ENCODE measurements at regions not wholly inside any gene's neighbourhood (a gene's known extent, or its start where the extent isn't known, plus 50 kb on each side); places are given as distances from the start of the nearest gene placed in this dataset.
"Not testable (repeated sequence)": the region's sequence is repeated elsewhere in the genome, so short reads cannot be mapped to it uniquely, and the experiment has no call there.

DNA sequence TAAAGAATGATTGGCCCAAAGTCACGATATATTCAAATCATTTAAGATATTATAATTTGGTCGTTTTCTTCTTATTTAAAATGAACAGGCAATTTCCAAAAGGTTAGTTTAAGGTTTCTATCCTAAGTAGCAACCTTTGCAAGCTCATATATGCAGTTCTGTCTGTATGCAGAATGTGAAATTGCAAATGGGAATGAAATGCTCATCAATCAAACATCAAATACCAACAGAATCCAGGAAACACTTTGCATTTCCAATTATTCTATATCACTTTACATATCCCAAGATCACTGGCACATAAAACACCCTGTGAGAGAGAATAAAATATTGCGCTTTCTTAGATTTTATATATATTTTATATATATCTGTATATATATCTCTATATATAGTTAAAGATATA is 237.3 kb downstream of the NRIP1 start:
- intact Hi-C loops (cut with micrococcal nuclease) = no loop called here

DNA sequence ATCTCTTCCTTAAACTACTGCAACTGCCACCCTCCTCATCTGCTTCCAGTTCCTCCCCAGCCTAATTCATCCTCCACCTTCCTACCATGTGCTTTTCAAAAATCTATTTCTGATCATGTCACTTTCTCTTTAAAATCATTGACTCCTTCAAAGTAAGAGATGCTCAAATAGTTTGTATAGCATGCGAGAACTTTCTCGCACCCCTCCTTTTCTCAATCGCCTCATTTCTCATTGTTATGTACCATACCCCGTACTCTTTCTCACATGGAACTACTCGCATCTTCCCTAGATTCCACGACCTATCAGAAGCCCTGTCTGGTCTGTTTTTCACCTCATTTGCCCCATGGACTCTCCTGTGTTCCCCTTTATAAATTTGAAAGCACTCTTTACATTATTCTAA is 238.2 kb downstream of the NRIP1 start:
- intact Hi-C loops (cut with micrococcal nuclease) = no loop called here

DNA sequence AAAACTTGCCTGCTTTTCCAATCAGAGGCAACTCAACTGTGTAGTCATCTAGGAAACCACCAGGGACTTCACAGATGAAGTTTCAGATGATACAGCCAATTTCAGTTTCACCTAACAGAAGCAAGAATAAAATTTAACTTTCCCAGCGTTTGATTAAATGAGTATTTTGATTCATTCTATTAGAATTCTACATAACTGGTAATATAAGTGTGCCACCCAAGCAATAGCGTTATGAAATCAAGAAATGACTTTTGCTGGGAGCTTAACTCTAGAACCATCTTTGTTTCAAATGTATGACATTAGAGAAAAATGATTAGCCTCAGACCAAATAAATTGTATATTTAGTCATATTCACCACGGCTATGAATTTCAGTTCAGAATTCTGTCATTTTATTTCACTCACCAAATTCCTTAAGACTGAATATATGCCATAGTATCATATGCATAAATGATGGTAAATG is 239.3 kb downstream of the NRIP1 start:
- intact Hi-C loops (cut with micrococcal nuclease) = no loop called here

DNA sequence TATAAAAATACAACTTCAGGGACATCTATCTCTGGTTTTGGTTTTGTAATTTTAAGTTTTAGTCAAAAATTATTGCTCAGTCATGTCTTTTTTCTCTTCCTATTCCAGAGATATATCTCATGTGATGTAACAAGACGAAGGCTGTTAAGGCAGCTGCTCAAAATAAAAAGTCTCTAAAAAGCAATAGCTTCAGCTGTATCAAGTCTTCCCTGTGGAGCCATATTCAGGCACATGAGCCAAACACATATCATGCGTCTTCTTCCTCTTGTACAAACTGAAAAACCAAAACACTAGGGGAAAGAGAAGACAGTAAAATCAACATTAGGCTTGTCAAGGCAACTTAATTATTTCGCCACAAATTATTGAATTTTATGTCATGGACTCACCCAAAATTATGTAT is 240.7 kb downstream of the NRIP1 start:
- intact Hi-C loops (cut with micrococcal nuclease) = no loop called here

DNA sequence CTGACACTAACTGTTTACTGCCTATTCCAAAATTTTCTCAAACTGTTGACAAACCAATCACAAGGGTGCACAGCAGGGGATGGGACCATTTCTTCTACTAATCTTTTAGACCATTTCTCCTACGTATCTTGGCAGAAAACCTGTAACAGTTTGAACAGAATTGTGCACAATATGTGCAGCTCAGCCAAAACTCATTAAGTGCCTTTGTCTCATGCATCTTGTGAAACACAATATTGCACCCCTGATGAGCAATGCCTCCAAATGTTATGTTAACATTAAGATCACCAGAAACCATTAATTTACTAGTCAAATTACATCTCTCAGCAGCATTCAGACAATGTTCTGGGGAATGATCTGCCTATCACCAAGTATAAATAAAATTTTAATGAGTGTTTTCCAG is 247.5 kb downstream of the NRIP1 start:
- intact Hi-C loops (cut with micrococcal nuclease) = no loop called here

DNA sequence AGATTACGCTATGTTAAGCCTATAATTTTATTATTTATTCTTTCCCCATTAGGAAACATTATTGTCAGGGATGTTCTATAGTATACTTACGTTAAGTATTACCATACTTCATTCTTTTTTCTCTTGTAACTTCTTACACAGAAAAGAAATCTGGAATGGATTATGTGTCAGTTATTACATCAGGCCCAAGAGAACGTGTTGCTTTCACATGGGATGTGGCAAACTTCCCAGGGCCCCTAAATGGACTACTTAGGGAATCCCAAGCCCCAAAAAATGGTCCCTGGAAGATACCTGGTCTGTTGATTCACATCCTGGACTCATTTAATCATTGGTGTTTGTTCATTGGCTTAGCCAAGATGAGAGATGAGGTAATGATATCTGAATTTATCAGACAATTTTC is 249.8 kb downstream of the NRIP1 start:
- intact Hi-C loops (cut with micrococcal nuclease) = no loop called here

DNA sequence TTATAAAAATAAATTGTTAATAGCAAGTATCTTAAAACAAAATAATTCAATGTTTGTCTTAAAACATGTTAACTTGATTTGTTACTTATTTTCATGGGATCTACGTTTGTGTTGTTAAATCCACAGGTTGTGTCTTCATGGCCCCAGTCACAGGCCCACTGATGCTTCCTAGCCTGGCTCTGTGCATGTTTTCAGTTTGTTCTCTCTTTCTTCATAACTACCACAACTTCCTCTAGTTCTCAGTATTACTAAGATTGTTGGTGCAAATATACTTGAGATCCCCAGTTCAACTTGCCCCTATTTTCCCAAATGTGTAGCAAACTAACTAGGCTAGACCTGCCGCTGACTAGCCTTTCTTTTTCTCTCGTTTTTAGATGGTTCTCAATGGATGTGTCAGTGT is 250.5 kb downstream of the NRIP1 start:
- intact Hi-C loops (cut with micrococcal nuclease) = no loop called here

DNA sequence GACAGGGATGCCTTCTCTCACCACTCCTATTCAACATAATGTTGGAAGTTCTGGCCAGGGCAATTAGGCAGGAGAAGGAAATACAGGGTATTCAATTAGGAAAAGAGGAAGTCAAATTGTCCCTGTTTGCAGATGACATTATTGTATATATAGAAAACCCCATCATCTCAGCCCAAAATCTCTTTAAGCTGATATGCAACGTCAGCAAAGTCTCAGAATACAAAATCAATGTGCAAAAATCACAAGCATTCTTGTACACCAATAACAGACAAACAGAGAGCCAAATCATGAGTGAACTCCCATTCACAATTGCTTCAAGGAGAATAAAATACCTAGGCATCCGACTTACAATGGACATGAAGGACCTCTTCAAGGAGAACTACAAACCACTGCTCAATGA is 258.1 kb upstream of the SAMSN1 start:
- intact Hi-C loops (cut with micrococcal nuclease) = not testable (repeated sequence)

DNA sequence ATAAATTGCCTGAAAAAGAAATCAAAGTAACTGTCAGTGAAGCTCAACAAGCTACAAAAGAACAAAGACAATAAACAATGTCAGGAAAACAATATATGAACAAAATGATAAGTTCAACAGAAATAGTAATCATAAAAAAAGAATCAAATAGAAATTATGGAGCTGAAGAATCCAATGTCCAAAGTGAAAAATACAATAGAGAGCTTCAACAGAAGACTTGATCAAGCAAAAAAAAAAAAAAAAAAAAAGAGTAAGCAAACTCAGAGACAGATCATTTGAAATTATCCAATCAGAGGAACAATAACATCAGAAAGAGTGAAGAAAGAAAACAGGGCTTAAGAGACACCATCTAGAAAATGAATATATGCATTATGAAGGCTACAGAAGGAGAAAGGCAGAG is 251.4 kb upstream of the SAMSN1 start:
- intact Hi-C loops (cut with micrococcal nuclease) = no loop called here

DNA sequence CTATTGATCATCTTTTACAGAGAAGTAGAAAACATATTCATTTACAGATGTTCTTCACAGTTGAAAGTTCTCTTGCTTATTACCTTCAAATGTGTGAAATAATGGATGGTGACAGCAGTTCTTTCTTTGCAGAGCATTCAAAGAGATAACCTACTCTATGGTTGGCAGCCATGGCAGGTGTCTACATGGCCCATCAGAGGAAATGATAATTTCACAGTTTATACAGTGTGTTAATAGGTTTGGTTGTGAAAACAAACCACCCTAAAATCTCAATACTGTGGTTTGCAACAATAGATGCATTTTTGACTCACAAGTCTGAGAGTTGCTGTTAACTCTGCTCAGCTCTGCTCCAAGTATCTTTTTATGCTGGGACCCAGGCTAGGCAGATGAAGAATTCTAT is 241.2 kb upstream of the SAMSN1 start:
- intact Hi-C loops (cut with micrococcal nuclease) = no loop called here

DNA sequence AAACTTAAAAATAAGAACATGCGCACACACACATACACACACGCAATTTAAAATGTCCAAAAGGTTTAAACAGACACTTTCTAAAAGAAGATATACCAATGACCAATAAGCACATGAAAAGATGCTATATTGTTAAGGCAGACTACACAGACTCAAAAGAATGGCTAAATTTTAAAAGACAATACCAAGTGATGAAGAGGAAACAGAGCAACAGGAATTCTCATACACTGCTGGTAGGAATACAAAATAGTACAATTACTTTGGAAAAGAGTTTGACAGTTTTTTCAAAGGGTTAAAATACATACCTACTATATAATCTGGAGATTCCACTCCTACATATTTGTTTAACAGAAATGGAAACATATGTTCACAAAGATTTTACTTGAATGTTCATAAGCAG is 239.6 kb upstream of the SAMSN1 start:
- intact Hi-C loops (cut with micrococcal nuclease) = no loop called here

DNA sequence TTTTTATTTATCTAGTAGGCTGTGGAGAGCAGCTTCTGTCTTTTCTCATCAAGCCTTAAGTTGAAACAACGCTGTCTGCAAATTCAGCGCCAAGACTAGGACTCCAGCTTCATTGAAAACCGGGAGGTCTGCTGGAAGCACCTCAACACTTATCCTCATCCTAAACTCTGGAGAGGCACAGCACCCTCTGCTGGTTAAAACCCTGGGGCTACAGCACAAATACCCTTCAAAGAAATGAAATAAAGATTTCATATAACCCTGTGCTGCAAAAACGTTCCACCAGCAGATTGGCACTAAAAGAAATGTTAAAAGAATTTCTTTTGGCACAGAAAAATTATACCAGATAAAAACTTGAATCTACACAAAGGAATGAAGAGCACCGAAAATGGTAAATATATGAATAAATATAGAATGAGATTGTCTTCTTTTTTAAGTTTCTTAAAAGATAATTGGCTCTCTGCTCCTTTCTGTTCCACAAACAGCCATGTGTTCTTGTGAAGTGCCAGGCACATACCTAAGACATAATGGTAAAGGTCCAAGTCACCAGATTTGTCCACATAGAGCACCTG is 227.7 kb upstream of the SAMSN1 start:
- intact Hi-C loops (cut with micrococcal nuclease) = loop anchor here (1.0 to 10.0 kb wide), 3 partner anchors 37 to 509 kb away; no protein-coding TSS in a partner anchor

DNA sequence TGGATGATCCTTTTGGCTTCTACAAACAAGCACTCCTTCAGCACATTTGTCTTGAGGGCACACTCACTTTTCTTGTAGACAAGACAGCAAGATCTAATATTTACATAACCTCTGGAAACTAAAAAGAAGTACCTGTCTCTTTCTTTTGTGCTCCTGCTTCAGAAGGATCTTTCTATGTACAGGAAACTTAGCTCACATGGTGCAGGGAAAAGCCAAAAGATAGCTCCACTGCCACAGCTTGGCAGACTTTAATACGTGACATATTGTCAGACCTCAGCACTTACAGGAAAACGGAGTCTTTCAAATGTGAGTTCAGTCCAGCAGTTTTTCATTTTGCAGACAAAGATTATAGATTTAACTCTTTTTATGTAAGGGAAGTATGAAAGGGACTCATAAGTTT is 225.5 kb upstream of the SAMSN1 start:
- intact Hi-C loops (cut with micrococcal nuclease) = loop anchor here (5.0 to 10.0 kb wide), 2 partner anchors 34 to 507 kb away; no protein-coding TSS in a partner anchor

DNA sequence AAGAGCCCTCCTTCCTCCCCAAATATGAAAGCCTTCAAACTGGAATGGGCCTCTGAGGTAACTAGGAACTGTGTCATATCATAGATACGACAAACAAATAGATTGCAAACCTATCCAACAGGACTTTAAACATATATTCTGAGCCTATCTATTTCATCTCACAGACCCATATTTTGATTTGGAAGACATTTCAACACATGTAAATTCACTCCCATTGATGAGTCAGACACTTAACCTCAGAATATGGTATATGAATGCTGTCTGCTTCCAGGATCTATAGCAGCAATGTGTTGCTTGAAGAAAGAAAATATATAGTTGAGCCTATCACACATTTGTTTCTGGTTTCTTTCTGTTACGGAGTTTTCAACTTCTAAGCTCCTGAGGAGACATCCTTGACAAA is 221.9 kb upstream of the SAMSN1 start:
- intact Hi-C loops (cut with micrococcal nuclease) = loop anchor here (10.0 kb wide), 2 partner anchors 297 to 383 kb away; partner anchors contain the start of genes HSPA13 and NRIP1

DNA sequence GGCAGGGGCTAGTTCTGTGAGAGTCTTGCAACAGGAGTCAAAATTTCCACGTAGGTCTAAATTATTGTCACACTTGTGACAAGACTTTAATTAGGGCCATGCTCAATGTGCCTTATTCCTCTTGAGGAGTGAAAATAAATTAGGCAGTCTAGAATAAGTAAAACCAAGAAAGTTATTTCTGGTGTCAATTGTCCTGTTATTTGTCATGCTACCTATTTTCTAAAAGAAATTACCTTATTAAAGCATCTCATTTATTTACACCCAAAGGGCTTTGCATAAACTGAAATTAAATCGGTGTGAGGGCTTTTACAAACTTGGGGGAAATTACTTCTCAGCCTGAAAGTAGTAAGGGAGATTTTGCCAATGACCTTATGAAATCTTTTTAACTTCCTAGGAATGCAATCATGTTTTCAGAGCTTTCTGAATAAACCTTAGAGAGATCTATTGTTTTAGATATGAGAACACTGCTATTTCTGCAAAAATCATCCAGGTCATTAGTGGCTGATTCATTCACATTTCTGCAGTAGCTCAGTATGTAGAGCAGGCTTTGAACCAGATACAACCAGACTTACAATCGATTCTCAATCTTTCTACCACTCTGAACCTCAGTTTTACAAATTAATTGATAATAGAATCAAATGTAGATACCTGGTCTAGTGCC is 221.2 kb upstream of the SAMSN1 start:
- intact Hi-C loops (cut with micrococcal nuclease) = loop anchor here (10.0 kb wide), 2 partner anchors 297 to 383 kb away; partner anchors contain the start of genes HSPA13 and NRIP1

DNA sequence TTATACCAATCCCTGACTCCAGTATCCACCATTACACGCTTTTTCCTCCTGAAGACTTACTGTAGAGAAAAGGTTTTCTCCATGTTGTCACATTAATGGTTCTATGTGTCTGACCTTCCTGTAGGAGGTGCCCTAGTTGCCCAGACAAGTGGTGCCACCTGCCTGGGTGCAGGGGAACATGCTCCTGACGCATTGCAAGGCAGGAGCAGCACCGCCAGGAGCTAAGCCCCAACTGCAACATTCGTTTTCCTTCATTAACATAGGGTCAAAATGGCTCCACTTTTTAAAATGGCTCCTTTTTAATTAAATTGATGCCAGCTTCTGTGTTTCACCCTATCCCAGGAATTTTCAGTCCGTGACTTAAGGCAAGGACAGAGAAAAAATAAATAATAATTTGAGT is 220.1 kb upstream of the SAMSN1 start:
- intact Hi-C loops (cut with micrococcal nuclease) = loop anchor here (10.0 kb wide), 2 partner anchors 299 to 381 kb away; partner anchors contain the start of genes HSPA13 and NRIP1

DNA sequence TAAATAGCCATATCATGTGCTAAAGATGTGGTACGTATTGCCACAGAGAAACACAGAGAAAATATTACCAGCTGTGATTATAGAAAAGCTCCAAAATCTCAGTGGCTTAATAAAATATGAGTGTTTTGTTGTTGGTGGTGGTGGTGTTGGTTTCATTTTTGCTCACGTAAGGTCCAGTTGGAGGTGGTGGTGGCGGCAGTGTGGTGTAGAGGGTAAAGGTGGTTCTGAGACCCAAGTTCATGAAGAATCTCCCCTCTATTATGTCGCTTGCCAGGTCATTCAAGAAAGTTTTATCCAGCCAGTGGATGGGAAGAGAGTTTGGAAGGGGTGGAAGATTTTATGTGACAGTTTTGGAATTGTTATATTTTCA is 217.6 kb upstream of the SAMSN1 start:
- intact Hi-C loops (cut with micrococcal nuclease) = loop anchor here (10.0 kb wide), 2 partner anchors 301 to 379 kb away; partner anchors contain the start of genes HSPA13 and NRIP1

DNA sequence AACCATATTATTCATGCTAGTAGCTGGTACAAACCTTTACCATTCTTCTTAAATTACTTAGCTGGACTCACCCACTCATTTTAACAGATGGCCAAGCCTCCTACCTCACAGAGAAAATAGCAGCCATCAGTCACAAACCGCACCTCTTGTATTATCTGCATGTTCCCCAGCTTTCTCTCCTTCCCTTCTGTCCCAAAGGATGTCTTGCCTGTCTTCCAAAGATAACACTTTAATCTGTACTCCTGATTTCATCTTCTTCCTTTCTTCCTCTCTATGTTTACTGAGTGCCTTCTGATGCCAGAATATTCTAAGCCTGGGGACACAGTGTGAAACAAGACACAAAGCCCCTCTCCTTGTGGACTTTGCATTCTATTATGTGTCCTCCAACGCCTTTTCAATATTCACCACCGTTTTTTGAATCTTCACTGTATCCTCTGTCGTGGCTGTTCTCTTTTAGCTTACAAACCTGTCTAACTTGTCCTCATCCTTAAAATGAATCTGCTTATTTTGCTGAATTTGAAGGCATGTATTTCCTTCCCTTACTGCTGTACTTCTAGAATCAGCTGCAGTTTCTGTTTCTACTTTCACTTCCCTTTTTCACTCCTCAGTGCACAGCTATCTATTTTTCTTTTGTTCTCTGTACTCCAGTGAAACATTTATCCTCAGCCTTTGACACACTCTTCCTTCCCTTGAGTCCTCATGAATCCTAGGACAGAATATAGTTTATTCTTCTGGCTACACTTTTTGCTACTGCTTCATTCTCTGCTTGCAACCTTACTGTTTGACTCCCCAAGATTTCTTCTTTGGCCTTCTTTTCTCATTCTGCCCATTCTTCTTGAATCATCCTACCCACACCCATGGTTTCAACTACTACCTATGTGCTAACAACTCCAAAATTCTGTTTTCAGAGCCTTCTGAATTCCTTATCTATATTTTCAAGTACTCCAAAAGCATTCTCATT is 216.9 kb upstream of the SAMSN1 start:
- intact Hi-C loops (cut with micrococcal nuclease) = loop anchor here (10.0 kb wide), 2 partner anchors 302 to 378 kb away; partner anchors contain the start of genes HSPA13 and NRIP1

DNA sequence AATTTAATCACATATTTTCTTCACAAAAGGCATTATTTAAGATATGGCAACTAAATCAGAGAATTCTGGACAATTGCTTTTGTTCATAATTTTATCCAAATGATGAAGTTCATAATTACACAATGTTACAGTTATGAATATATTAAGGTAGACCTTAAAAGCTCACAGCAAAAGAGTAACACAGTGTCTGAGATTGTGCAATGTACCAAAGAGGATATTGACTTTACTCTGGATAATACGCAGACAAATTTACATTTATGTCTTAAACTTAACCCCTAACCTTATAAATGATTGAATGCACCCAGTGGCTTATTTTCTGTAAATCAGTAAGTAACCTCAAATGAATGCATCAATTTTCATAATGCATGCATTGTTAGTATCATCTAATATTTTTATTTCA is 216.2 kb upstream of the SAMSN1 start:
- intact Hi-C loops (cut with micrococcal nuclease) = loop anchor here (10.0 kb wide), 2 partner anchors 302 to 378 kb away; partner anchors contain the start of genes HSPA13 and NRIP1

DNA sequence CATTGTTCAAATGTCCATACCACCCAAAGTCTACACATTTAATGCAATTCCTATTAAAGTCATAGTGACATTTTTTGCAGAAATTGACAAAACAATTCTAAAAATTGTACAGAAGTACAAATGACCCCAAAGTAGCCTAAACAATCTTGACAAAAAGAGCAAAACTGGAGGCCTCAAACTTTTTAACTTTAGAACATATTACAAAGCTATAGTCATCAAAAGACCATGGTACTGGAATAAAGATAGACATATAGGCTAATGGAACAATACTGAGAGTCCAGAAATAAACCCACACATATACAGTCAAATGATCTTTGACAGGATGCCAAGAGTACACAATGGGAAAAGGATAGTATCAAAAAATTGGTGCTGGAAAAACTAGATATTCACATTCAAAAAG is 213.2 kb upstream of the SAMSN1 start:
- intact Hi-C loops (cut with micrococcal nuclease) = no loop called here

DNA sequence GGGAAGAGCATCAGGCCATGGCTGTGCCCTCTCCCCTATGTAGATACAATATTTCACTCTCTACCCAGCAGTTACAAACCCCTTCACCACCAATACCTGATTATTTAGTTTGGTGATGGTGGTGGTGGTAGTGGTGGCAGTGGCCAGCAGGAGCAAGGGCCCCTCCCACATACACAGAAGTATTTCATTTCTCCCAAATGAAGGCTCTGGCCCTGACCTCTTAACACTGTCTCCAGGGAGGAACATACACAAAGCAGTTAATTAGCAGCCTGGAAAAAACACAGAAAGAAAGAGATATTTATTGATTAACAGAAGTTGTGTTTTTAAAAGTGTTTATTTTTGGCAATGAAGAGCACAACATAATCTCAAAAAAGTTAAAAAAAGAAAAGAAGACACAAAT is 212.7 kb upstream of the SAMSN1 start:
- intact Hi-C loops (cut with micrococcal nuclease) = no loop called here

Data from T-helper 2 cell treated with Interferon-gamma antibody and Interleukin-4, amounts not matched to agents 100 ng/mL and 5 ng/mL, for 36 hours (primary cell).